ENCODE measurements at regions not wholly inside any gene's neighbourhood (a gene's known extent, or its start where the extent isn't known, plus 50 kb on each side); places are given as distances from the start of the nearest gene placed in this dataset.

DNA sequence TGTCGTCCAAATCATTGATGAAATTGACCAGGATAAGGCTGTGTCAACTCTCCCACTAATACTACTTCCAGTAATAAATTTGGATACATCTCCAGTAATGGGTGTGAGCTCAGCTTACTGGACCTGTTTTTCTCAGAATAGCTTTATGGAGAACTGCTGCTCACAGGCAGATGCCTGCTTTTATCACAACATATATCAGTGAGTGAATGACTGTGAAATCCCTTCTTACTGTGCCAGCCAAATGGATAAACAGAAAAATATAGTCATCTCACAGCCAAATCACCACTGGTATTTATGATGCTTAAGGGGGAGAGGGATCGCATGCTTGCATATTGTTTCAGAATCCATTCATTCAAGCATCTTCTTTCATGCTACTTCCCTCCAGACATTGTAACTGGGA, 148.4 kb upstream of the PAPPA start:
- no peak for TF ChIP-seq MAX (IDR thresholded peaks at IDR 0.05)
- TF ChIP-seq, protein P1, sequence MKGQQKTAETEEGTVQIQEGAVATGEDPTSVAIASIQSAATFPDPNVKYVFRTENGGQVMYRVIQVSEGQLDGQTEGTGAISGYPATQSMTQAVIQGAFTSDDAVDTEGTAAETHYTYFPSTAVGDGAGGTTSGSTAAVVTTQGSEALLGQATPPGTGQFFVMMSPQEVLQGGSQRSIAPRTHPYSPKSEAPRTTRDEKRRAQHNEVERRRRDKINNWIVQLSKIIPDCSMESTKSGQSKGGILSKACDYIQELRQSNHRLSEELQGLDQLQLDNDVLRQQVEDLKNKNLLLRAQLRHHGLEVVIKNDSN (IDR thresholded peaks at IDR 0.05): no peak
- no peak for TF ChIP-seq NFIC (IDR thresholded peaks at IDR 0.05)
- TF ChIP-seq CEBPB (IDR thresholded peaks at IDR 0.05): no peak
- TF ChIP-seq EGR1 (IDR thresholded peaks at IDR 0.05): no peak
- TF ChIP-seq TCF12 (IDR thresholded peaks at IDR 0.05; ENCODE audit: low read depth): no peak
- TF ChIP-seq, protein P2, sequence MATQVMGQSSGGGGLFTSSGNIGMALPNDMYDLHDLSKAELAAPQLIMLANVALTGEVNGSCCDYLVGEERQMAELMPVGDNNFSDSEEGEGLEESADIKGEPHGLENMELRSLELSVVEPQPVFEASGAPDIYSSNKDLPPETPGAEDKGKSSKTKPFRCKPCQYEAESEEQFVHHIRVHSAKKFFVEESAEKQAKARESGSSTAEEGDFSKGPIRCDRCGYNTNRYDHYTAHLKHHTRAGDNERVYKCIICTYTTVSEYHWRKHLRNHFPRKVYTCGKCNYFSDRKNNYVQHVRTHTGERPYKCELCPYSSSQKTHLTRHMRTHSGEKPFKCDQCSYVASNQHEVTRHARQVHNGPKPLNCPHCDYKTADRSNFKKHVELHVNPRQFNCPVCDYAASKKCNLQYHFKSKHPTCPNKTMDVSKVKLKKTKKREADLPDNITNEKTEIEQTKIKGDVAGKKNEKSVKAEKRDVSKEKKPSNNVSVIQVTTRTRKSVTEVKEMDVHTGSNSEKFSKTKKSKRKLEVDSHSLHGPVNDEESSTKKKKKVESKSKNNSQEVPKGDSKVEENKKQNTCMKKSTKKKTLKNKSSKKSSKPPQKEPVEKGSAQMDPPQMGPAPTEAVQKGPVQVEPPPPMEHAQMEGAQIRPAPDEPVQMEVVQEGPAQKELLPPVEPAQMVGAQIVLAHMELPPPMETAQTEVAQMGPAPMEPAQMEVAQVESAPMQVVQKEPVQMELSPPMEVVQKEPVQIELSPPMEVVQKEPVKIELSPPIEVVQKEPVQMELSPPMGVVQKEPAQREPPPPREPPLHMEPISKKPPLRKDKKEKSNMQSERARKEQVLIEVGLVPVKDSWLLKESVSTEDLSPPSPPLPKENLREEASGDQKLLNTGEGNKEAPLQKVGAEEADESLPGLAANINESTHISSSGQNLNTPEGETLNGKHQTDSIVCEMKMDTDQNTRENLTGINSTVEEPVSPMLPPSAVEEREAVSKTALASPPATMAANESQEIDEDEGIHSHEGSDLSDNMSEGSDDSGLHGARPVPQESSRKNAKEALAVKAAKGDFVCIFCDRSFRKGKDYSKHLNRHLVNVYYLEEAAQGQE (IDR thresholded peaks at IDR 0.05; ENCODE audit: low read depth): no peak
- TF ChIP-seq TAF1 (IDR thresholded peaks at IDR 0.05; ENCODE audit: low read depth): no peak
- TF ChIP-seq YY1 (IDR thresholded peaks at IDR 0.05; ENCODE audit: low read depth): no peak
- no peak for TF ChIP-seq CREB1 (IDR thresholded peaks at IDR 0.05; ENCODE audit: low read depth)
- no peak for TF ChIP-seq ZBTB7A (IDR thresholded peaks at IDR 0.05; ENCODE audit: low read depth)
- TF ChIP-seq FOXM1 (IDR thresholded peaks at IDR 0.05; ENCODE audit: borderline replicate concordance, low read depth): no peak

DNA sequence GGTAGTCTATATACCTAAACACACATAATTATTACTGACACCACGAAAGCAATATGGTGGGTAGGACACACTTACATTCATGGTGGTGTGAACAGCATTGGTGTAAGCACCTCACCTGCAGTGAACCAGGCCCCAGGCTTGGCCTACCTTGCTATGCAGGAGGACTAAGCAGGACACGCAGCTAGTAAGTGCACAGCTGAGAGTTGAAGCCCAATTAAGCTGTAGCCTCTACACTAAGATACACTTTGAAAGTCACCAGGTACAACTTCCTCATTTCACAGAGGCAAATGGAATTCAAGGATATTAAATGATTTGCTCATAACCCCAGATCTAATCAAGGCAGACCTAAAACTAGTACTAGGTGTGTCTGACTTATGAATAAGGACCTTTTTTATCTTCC, 145.8 kb upstream of the PAPPA start:
- TF ChIP-seq TEAD4 (IDR thresholded peaks at IDR 0.05) (no peak), MAX (IDR thresholded peaks at IDR 0.05) (no peak), NFIC (IDR thresholded peaks at IDR 0.05) (no peak), RAD21 (IDR thresholded peaks at IDR 0.05; ENCODE audit: low read depth) (no peak), EP300 (IDR thresholded peaks at IDR 0.05; ENCODE audit: borderline replicate concordance) (no peak), YY1 (IDR thresholded peaks at IDR 0.05; ENCODE audit: low read depth) (no peak)

GRCh38 chr9:116008278-116008677, 145.3 kb upstream of the PAPPA start:
- TF ChIP-seq MAX (IDR thresholded peaks at IDR 0.05): no peak
- no peak for TF ChIP-seq CEBPB (IDR thresholded peaks at IDR 0.05)
- no peak for TF ChIP-seq ZBTB7A (IDR thresholded peaks at IDR 0.05; ENCODE audit: low read depth)
- TF ChIP-seq TCF12 (IDR thresholded peaks at IDR 0.05; ENCODE audit: low read depth): no peak
- TF ChIP-seq CREB1 (IDR thresholded peaks at IDR 0.05; ENCODE audit: low read depth): no peak
- no peak for TF ChIP-seq TAF1 (IDR thresholded peaks at IDR 0.05; ENCODE audit: low read depth)

DNA sequence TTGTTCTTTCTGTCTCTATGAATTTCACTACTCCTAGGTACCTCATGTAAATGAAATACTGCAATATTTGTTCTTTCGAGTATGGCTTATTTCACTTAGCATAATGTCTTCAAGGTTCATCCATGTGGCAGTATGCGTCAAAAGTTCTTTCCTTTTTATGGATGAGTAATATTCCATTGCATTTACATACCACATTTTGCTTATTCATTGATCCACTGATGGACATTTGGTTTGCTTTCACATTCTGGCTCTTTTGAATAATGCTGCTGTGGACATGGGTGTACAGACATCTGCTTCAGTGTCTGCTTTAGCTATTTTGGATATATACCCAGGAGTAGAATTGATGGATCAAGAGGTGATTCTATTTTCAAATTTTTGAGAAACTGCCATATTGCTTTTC, 144.2 kb upstream of the PAPPA start:
- TF ChIP-seq FOXM1 (IDR thresholded peaks at IDR 0.05; ENCODE audit: borderline replicate concordance, low read depth) (no peak), EGR1 (IDR thresholded peaks at IDR 0.05) (no peak), NFIC (IDR thresholded peaks at IDR 0.05) (no peak), TCF12 (IDR thresholded peaks at IDR 0.05; ENCODE audit: low read depth) (no peak), TAF1 (IDR thresholded peaks at IDR 0.05; ENCODE audit: low read depth) (no peak)

DNA sequence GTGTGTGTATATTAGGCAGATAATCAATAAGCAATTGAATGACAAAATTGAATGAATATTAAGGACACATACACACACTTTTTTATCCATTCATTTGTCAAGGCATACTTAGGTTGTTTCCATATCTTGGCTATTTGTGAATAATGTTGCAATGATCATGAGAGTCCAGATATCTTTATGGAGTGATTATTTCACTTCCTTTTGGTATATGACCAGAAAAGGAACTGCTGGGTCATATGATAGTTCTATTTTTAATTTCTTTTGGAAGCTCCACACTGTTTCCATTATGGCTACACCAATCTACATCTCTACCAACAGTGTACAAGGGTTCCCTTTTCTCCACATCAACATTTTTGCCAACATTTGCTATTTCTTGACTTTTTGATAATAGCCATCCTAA, 137.7 kb upstream of the PAPPA start:
- TF ChIP-seq NFIC (IDR thresholded peaks at IDR 0.05): no peak

GRCh38 chr9:116020146-116020545, 133.4 kb upstream of the PAPPA start:
- TF ChIP-seq TCF12 (IDR thresholded peaks at IDR 0.05; ENCODE audit: low read depth): no peak
- TF ChIP-seq TAF1 (IDR thresholded peaks at IDR 0.05; ENCODE audit: low read depth): no peak
- TF ChIP-seq, protein P2 (IDR thresholded peaks at IDR 0.05; ENCODE audit: low read depth): no peak
- TF ChIP-seq CREB1 (IDR thresholded peaks at IDR 0.05; ENCODE audit: low read depth): no peak

DNA sequence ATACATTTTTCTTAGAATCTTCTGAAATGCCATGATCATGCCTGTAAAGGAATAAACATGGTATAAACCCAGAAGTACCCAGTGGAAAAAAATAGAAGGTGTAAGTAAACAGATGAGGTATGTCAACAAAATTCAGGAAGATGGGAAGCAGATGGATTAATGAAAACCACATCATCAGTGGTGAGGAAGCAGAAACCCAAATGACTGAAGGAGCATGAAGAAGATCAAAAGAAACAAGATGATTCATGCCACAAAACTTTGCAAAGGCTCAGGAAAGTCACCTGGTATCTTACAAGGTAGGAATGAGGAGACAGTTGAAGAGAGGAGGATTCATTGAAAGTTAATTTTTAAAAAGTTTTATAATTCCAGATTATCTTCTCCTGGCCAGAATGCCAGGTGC, 132.8 kb upstream of the PAPPA start:
- TF ChIP-seq CREB1 (IDR thresholded peaks at IDR 0.05; ENCODE audit: low read depth) (no peak), YY1 (IDR thresholded peaks at IDR 0.05; ENCODE audit: low read depth) (no peak), RAD21 (IDR thresholded peaks at IDR 0.05; ENCODE audit: low read depth) (no peak), TAF1 (IDR thresholded peaks at IDR 0.05; ENCODE audit: low read depth) (no peak), NFIC (IDR thresholded peaks at IDR 0.05) (no peak), FOXM1 (IDR thresholded peaks at IDR 0.05; ENCODE audit: borderline replicate concordance, low read depth) (no peak)
- TF ChIP-seq, protein P1 (IDR thresholded peaks at IDR 0.05): no peak
